ENCODE measurements at regions not wholly inside any gene's neighbourhood (a gene's known extent, or its start where the extent isn't known, plus 50 kb on each side); places are given as distances from the start of the nearest gene placed in this dataset.

DNA sequence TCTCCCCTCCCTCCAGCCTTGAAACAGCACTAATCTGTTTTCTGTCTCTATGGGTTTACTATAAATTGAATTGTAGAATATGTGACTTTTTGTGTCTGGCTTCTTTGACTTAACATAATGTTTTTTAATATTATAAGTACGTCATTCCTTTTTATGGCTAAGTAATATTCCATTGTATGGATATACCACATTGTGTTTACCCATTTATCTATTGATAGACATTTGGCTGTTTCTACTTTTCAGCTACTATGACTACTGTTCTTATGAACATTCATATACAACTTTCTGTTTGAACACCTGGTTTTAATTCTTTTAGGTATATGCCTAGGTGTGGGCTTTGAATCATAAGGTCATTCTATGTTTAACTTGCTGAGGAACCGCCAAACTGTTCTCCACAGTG is 961.9 kb downstream of the CDH8 start:
- Histone ChIP-seq H3K4me3 (ENCODE audit: low read length) (no peak overlapping the region), H3K36me3 (replicated peaks; ENCODE audit: insufficient read depth, low read length) (no peaks in the 10 kb centered on the region), H2AFZ (ENCODE audit: low read length) (no peak overlapping the region), H3K79me2 (ENCODE audit: low read length) (no peaks in the 10 kb centered on the region), H3K27ac (ENCODE audit: low read length) (no peak overlapping the region), H3K4me1 (ENCODE audit: low read length) (no peaks in the 10 kb centered on the region), H3K9me3 (replicated peaks; ENCODE audit: insufficient read depth, low read length) (no peaks in the 10 kb centered on the region), H3F3A (ENCODE audit: insufficient read depth, low read length) (no peaks in the 10 kb centered on the region), H4K20me1 (ENCODE audit: insufficient read depth, low read length) (no peaks in the 10 kb centered on the region), H3K4me2 (ENCODE audit: low read depth, low read length) (no peak overlapping the region), H3K27me3 (replicated peaks; ENCODE audit: insufficient read depth, low read length) (no peaks in the 10 kb centered on the region), H3K9me2 (replicated peaks; ENCODE audit: insufficient read depth, low read length) (no peaks in the 10 kb centered on the region), H3K9ac (ENCODE audit: low read length) (no peak overlapping the region)
- TF ChIP-seq EZH2phosphoT487 (IDR thresholded peaks at IDR 0.05; ENCODE audit: low read length) (no peak), EZH2 (optimal IDR thresholded peaks at IDR 0.05; ENCODE audit: low read depth, low read length) (no peak)
- TF ChIP-seq, protein P1, sequence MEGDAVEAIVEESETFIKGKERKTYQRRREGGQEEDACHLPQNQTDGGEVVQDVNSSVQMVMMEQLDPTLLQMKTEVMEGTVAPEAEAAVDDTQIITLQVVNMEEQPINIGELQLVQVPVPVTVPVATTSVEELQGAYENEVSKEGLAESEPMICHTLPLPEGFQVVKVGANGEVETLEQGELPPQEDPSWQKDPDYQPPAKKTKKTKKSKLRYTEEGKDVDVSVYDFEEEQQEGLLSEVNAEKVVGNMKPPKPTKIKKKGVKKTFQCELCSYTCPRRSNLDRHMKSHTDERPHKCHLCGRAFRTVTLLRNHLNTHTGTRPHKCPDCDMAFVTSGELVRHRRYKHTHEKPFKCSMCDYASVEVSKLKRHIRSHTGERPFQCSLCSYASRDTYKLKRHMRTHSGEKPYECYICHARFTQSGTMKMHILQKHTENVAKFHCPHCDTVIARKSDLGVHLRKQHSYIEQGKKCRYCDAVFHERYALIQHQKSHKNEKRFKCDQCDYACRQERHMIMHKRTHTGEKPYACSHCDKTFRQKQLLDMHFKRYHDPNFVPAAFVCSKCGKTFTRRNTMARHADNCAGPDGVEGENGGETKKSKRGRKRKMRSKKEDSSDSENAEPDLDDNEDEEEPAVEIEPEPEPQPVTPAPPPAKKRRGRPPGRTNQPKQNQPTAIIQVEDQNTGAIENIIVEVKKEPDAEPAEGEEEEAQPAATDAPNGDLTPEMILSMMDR (IDR thresholded peaks at IDR 0.05; ENCODE audit: low read length): no peak
- DNase-seq: no peak

DNA sequence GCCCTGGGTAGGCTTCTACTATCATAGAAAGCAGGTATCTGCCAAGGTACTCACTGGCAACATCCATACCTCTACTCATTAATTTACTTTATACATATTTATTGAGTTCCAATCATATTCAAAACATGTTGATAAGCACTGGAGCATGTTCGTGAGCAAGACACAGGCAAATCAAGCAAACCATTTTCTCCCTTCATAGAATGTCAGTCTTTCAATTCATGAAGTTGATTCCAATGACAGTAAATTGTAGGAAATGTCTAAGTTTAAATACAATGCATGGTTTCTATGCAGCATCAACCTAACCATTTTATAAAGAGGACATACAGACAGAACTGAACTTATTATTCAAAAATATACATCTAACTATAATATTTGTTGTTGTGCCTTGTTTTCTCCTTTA is 978.6 kb downstream of the CDH8 start:
- H3F3A ChIP-seq (ENCODE audit: insufficient read depth, low read length): no peaks in the 10 kb centered on the region
- no peak overlapping the region for H3K4me2 ChIP-seq (ENCODE audit: low read depth, low read length)
- no peak overlapping the region for H2AFZ ChIP-seq (ENCODE audit: low read length)
- no peaks in the 10 kb centered on the region for H3K27me3 ChIP-seq (replicated peaks; ENCODE audit: insufficient read depth, low read length)
- no peaks in the 10 kb centered on the region for H3K9me2 ChIP-seq (replicated peaks; ENCODE audit: insufficient read depth, low read length)
- no peaks in the 10 kb centered on the region for H3K79me2 ChIP-seq (ENCODE audit: low read length)
- no peaks in the 10 kb centered on the region for H3K9me3 ChIP-seq (replicated peaks; ENCODE audit: insufficient read depth, low read length)
- no peaks in the 10 kb centered on the region for H3K36me3 ChIP-seq (replicated peaks; ENCODE audit: insufficient read depth, low read length)
- TF ChIP-seq EZH2 (optimal IDR thresholded peaks at IDR 0.05; ENCODE audit: low read depth, low read length): no peak
- TF ChIP-seq, protein P1 (IDR thresholded peaks at IDR 0.05; ENCODE audit: low read length): no peak
- no peak for TF ChIP-seq EZH2phosphoT487 (IDR thresholded peaks at IDR 0.05; ENCODE audit: low read length)
- no peak for DNase-seq
- no peak overlapping the region for H3K4me3 ChIP-seq (ENCODE audit: low read length)
- H3K4me1 ChIP-seq (ENCODE audit: low read length): no peaks in the 10 kb centered on the region
- no peak overlapping the region for H3K27ac ChIP-seq (ENCODE audit: low read length)
- no peak overlapping the region for H3K9ac ChIP-seq (ENCODE audit: low read length)
- no peaks in the 10 kb centered on the region for H4K20me1 ChIP-seq (ENCODE audit: insufficient read depth, low read length)

DNA sequence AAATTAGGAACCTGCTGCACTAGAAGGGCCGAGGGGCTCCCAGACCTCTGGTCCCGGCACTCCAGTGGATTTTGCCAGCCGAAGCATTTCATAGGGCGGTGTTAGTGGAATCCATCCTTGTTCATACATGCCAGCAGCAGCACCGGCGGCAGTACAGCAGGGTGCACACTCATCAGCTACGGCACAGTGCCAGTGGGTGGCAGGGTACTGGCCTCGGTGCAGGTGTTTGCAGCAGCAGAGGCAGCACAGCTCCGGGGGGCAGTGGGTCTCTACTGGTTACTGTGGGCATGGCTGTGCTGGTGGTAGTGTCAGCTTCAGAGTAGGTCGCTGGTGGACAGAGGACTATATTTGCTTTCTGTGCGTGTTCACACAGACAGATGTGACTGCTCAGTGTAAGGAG is 985.7 kb downstream of the CDH8 start:
- Histone ChIP-seq H3K36me3 (replicated peaks; ENCODE audit: insufficient read depth, low read length) (no peaks in the 10 kb centered on the region), H3K4me3 (ENCODE audit: low read length) (no peak overlapping the region), H3K4me1 (ENCODE audit: low read length) (no peaks in the 10 kb centered on the region), H3K4me2 (ENCODE audit: low read depth, low read length) (no peak overlapping the region), H3K27ac (ENCODE audit: low read length) (no peak overlapping the region), H3K27me3 (replicated peaks; ENCODE audit: insufficient read depth, low read length) (no peaks in the 10 kb centered on the region), H2AFZ (ENCODE audit: low read length) (no peak overlapping the region), H3K79me2 (ENCODE audit: low read length) (no peaks in the 10 kb centered on the region), H3K9ac (ENCODE audit: low read length) (no peak overlapping the region), H3K9me2 (replicated peaks; ENCODE audit: insufficient read depth, low read length) (no peaks in the 10 kb centered on the region), H4K20me1 (ENCODE audit: insufficient read depth, low read length) (no peaks in the 10 kb centered on the region), H3F3A (ENCODE audit: insufficient read depth, low read length) (no peaks in the 10 kb centered on the region), H3K9me3 (replicated peaks; ENCODE audit: insufficient read depth, low read length) (no peaks in the 10 kb centered on the region)
- TF ChIP-seq, protein P1 (IDR thresholded peaks at IDR 0.05; ENCODE audit: low read length): no peak
- TF ChIP-seq EZH2phosphoT487 (IDR thresholded peaks at IDR 0.05; ENCODE audit: low read length) (no peak), EZH2 (optimal IDR thresholded peaks at IDR 0.05; ENCODE audit: low read depth, low read length) (no peak)
- DNase-seq: no peak
